GM12875 (cell line): ENCODE measurements at regions not wholly inside any gene's neighbourhood (a gene's known extent, or its start where the extent isn't known, plus 50 kb on each side); places are given as distances from the start of the nearest gene placed in this dataset.

Experiments used
- H3K4me3 ChIP-seq: one replicate; pipeline ENCODE4 v1.5.1; 2011; ENCODE audit warnings: low read depth, low read length, control low read depth
- TF ChIP-seq, protein P1 (sequence below): IDR thresholded peaks from 2 replicates; pipeline ENCODE4 v1.5.1; 2011; ENCODE audit warnings: low read depth, mild to moderate bottlenecking, control low read depth, inconsistent platforms, low read length, moderate library complexity, borderline replicate concordance; ENCODE audit not compliant: insufficient read depth

DNA sequence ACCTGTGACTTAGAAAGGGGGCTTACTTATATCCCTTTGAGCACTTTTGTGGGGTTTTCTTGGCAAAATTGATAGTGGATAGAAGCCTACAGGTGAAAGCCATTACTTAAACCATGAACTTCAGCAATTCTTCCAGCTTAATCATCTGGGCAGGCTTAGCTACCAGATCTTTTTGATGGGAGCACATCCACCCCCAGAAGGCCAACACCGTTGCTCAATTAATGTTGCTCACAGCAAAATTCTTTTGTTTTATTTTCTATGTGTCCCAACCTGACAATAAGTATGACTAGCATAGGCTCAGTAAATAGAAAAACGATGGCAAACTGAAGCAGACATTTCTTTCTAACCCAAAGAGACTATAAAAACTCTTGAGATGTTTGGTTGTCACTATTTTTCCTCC, 269.4 kb upstream of the TCF4 start:
- no peak overlapping the region for H3K4me3 ChIP-seq
- TF ChIP-seq, protein P1, sequence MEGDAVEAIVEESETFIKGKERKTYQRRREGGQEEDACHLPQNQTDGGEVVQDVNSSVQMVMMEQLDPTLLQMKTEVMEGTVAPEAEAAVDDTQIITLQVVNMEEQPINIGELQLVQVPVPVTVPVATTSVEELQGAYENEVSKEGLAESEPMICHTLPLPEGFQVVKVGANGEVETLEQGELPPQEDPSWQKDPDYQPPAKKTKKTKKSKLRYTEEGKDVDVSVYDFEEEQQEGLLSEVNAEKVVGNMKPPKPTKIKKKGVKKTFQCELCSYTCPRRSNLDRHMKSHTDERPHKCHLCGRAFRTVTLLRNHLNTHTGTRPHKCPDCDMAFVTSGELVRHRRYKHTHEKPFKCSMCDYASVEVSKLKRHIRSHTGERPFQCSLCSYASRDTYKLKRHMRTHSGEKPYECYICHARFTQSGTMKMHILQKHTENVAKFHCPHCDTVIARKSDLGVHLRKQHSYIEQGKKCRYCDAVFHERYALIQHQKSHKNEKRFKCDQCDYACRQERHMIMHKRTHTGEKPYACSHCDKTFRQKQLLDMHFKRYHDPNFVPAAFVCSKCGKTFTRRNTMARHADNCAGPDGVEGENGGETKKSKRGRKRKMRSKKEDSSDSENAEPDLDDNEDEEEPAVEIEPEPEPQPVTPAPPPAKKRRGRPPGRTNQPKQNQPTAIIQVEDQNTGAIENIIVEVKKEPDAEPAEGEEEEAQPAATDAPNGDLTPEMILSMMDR: no peak

DNA sequence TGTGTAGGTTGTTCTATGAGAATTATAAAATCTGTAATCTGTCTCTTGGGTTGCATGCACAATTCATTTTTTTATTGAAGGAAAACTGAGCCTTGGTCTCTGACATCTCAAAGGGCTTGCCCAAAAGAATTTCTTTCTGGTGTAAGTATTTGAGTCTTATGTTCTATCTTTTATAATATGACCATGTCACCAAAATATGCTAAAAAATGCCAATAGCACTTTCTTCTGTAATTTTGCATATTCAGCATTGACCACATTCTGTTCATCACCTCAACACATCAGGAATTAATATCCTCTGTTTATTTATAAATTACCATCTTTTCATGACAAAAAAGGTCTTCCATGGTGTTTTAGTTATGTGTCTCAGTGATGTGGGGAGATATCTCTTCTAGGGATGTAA, 268.7 kb upstream of the TCF4 start:
- TF ChIP-seq, protein P1: no peak
- H3K4me3 ChIP-seq: no peak overlapping the region

DNA sequence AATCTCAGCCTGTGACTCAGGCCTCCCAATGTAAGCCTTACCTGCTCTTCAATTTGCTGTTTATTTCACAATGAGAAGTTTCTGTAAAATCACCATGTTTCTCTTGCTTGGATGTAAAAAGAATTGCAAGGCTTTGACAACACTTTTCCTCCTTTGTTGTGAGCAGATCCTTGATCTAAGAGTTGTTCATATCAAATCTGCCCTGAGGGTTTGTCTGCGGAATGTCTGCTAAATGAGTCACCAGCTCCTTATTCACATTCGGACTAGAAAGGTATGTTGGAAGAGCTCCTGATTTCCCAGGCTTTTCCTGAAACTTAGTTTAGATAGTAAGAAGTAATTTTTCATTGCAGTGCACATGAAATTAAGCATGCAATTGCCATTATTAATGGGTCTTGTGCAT, 268.2 kb upstream of the TCF4 start:
- H3K4me3 ChIP-seq: no peak overlapping the region
- TF ChIP-seq, protein P1: no peak

DNA sequence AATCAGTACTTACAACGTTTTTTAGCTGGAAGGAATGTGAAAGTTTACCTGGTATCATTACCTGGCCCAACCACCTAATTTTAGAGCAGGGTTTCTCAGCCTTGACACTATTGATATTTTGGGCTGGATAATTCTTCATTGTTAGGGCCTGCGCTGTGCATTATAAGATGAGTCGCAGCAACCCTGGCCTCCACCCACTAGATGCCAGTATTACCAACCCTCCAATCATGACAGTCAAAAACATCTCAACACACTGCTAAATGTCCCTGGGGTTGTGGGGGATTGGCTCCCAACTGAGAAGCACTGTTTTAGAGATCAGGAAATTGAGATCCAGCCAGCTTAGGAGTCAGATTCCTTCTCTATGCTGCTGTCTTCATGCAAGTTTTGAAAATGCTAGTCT, 265.3 kb upstream of the TCF4 start:
- TF ChIP-seq, protein P1: no peak
- no peak overlapping the region for H3K4me3 ChIP-seq

DNA sequence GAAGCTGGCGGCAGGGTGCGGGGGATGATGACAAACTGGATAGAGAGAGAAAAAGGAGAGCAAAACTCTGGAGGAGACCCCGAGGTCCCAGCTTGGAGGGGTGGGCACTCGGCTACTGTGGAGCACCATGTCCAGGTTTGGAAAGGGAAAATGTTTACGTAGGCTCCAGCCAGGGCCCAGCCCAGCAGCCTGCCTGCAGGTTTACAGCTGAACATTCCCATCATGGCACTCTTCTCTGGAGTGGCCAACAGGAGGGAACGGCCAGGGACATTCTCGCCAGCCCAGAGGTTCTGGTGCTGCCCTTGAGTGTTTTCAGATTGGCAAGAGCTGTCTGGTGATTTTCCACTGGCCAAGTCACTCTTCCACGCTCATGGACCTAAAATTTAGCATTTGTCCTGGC, 262.9 kb upstream of the TCF4 start:
- no peak overlapping the region for H3K4me3 ChIP-seq
- TF ChIP-seq, protein P1: no peak

DNA sequence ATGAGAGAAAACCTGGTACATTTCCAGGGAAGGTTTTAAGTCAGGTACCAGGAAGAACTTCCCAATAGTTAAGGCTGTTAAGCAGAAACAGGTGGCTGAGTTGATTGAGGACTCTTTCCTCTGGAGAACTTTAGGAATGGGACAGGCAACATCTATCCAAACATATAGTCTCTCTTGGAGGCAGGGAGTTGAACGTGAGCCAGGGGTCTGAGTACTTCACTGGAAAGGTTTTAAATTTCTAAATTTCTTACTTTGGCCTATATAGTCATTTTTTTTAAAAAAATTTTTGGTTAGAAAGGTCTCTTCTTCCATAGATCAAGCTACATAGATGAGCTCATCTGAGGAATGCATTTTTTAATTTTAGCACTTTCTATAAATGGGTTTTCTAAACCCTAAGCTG, 261.4 kb upstream of the TCF4 start:
- TF ChIP-seq, protein P1: no peak

DNA sequence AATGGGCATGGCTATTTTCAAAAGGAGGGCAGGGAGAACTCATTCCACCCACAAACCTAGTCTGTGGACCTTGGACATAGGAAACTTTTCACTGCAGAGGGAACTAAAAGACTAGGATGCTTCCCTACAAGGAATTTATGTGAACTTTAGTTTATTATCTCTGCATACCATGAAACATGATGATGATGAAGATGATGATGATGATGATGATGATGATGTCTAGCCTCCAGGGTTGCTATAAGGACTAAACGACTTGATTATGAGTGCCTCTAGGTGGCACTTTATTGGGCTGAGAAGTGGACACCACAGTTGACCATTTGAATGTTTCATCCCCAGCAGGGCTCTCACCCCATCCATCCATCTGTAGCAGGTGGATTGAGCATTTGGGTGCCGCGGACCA, 260.0 kb upstream of the TCF4 start:
- TF ChIP-seq, protein P1: no peak
- no peak overlapping the region for H3K4me3 ChIP-seq

More for the DNA sequence above, 261.4 kb upstream of the TCF4 start:
- no peak overlapping the region for H3K4me3 ChIP-seq
